Esophagus muscularis mucosa (tissue), 4 donors: ENCODE measurements at regions not wholly inside any gene's neighbourhood (a gene's known extent, or its start where the extent isn't known, plus 50 kb on each side); places are given as distances from the start of the nearest gene placed in this dataset.

Experiments
- CTCF ChIP-seq, 3 experiments: fragments of 200-600 bp in 2 of 3; fragments of 450-650 bp in 1 of 3; sonication (generic) in 2 of 3; IDR thresholded peaks; one replicate each; pipeline ENCODE4 v1.5.1; 2017 to 2019; ENCODE audit warnings: antibody characterized with exemption in 3 of 3, mild to moderate bottlenecking in 2 of 3, moderate library complexity in 1 of 3
- EP300 ChIP-seq: sonication (generic); formaldehyde crosslinking; IDR thresholded peaks from one replicate; pipeline ENCODE4 v1.6.1; 2017; ENCODE audit warnings: antibody characterized with exemption
- POLR2A ChIP-seq: fragments of 450-650 bp; IDR thresholded peaks from one replicate; pipeline ENCODE4 v1.6.1; 2017; ENCODE audit warnings: antibody characterized with exemption, moderate library complexity, mild to moderate bottlenecking, low read depth

GRCh38 chr6:116990679-116991078 is 113.6 kb downstream of the RFX6 start:
- TF ChIP-seq POLR2A (no peak), CTCF (IDR thresholded peaks at IDR 0.05) (no peak), EP300 (no peak)
